Thoracic aorta (tissue), 2 donors: ENCODE measurements at regions not wholly inside any gene's neighbourhood (a gene's known extent, or its start where the extent isn't known, plus 50 kb on each side); places are given as distances from the start of the nearest gene placed in this dataset.
"Not testable (repeated sequence)": the region's sequence is repeated elsewhere in the genome, so short reads cannot be mapped to it uniquely, and the experiment has no call there.

Source experiments
- ATAC-seq: fragments of 150-250 bp; one replicate; pipeline ENCODE4 v1.8.0; 2017; ENCODE audit warnings: low read depth; ENCODE audit not compliant: insufficient number of reproducible peaks, low FRiP score
- DNase-seq: peaks from one replicate; pipeline ENCODE4 v3.0.0-alpha.2; 2020; ENCODE audit warnings: low spot score
- H3K27ac ChIP-seq, 2 donors: fragments of 200-600 bp; sonication (generic); 1 replicate in 1 of 2; 2 replicates in 1 of 2; pipeline ENCODE4 v1.5.1; 2016; ENCODE audit warnings: mild to moderate bottlenecking in 2 of 2, moderate library complexity in 2 of 2
- H3K27me3 ChIP-seq: fragments of 200-600 bp; sonication (generic); replicated peaks from 2 replicates; pipeline ENCODE4 v1.6.0; 2016; ENCODE audit warnings: mild to moderate bottlenecking; ENCODE audit not compliant: insufficient read depth
- H3K36me3 ChIP-seq: fragments of 200-600 bp; sonication (generic); one replicate; pipeline ENCODE4 v1.5.1; 2016
- H3K4me1 ChIP-seq, 2 donors: fragments of 200-600 bp; sonication (generic); 1 replicate in 1 of 2; 2 replicates in 1 of 2; pipeline versions ENCODE4 v1.5.1 to v1.6.0; 2016; ENCODE audit warnings: low read depth in 2 of 2, mild to moderate bottlenecking in 1 of 2; ENCODE audit not compliant: control insufficient read depth in 1 of 2
- H3K4me3 ChIP-seq: fragments of 200-600 bp; sonication (generic); 2 replicates; pipeline ENCODE4 v1.5.1; 2016; ENCODE audit warnings: mild to moderate bottlenecking
- H3K9me3 ChIP-seq: fragments of 200-600 bp; sonication (generic); 2 replicates; pipeline ENCODE4 v1.5.1; 2016
- CTCF ChIP-seq: fragments of 200-600 bp; sonication (generic); IDR thresholded peaks from one replicate; pipeline ENCODE4 v1.5.1; 2019; ENCODE audit warnings: antibody characterized with exemption

GRCh38 chr12:23141335-23141734, 516.4 kb downstream of the ETNK1 start:
- no peak for ATAC-seq
- H3K9me3 ChIP-seq = no peaks in the 10 kb centered on the region
- H3K4me3 ChIP-seq = no peak overlapping the region
- H3K4me1 ChIP-seq = peaks cover 0 to 11% of the 10 kb centered on the region in 2 donors
- no peak for TF ChIP-seq CTCF
- H3K27ac ChIP-seq = no peak overlapping the region
- H3K36me3 ChIP-seq = no peaks in the 10 kb centered on the region
- no peaks in the 10 kb centered on the region for H3K27me3 ChIP-seq
- DNase-seq = no peak

GRCh38 chr12:23146070-23146469, 521.1 kb downstream of the ETNK1 start:
- not testable (repeated sequence) for DNase-seq, H3K27ac ChIP-seq, H3K27me3 ChIP-seq, H3K36me3 ChIP-seq, H3K9me3 ChIP-seq, H3K4me3 ChIP-seq, ATAC-seq, H3K4me1 ChIP-seq

GRCh38 chr12:23168459-23168858, 543.5 kb downstream of the ETNK1 start:
- no peak for ATAC-seq
- DNase-seq = no peak
- H3K4me3 ChIP-seq = no peak overlapping the region
- H3K36me3 ChIP-seq = no peaks in the 10 kb centered on the region
- H3K9me3 ChIP-seq = peaks cover 3% of the 10 kb centered on the region
- H3K27me3 ChIP-seq = no peaks in the 10 kb centered on the region
- peaks cover 12 to 26% of the 10 kb centered on the region in 2 donors for H3K4me1 ChIP-seq
- no peak overlapping the region for H3K27ac ChIP-seq
- TF ChIP-seq CTCF = no peak

GRCh38 chr12:23169012-23169695, 544.2 kb downstream of the ETNK1 start:
- TF ChIP-seq CTCF = no peak
- peaks cover 12 to 26% of the 10 kb centered on the region in 2 donors for H3K4me1 ChIP-seq
- H3K36me3 ChIP-seq = no peaks in the 10 kb centered on the region
- peak overlapping the region; percentile 18 to 42 for H3K27ac ChIP-seq
- H3K27me3 ChIP-seq = no peaks in the 10 kb centered on the region
- no peak overlapping the region for H3K4me3 ChIP-seq
- DNase-seq (no peak), ATAC-seq (no peak)
- H3K9me3 ChIP-seq = peaks cover 3% of the 10 kb centered on the region

- no peak for TF ChIP-seq CTCF
- peaks cover 3% of the 10 kb centered on the region for H3K9me3 ChIP-seq
- DNase-seq = no peak
- no peak for ATAC-seq
- H3K4me1 ChIP-seq = peaks cover 12 to 26% of the 10 kb centered on the region in 2 donors
- no peak overlapping the region for H3K4me3 ChIP-seq
- H3K27ac ChIP-seq = peak overlapping the region; percentile 18 to 42
- H3K36me3 ChIP-seq = no peaks in the 10 kb centered on the region
- no peaks in the 10 kb centered on the region for H3K27me3 ChIP-seq
These were observed 544.7 kb downstream of the ETNK1 start for GRCh38 chr12:23169696-23170013.

GRCh38 chr12:23174917-23175316, 549.9 kb downstream of the ETNK1 start:
- H3K27me3 ChIP-seq = no peaks in the 10 kb centered on the region
- no peak for ATAC-seq
- no peak for TF ChIP-seq CTCF

More at GRCh38 chr12:23174917-23175316, 549.9 kb downstream of the ETNK1 start:
- Histone ChIP-seq H3K9me3 (no peaks in the 10 kb centered on the region), H3K27ac (no peak overlapping the region), H3K36me3 (no peaks in the 10 kb centered on the region), H3K4me3 (no peak overlapping the region), H3K4me1 (peaks cover 3% of the 10 kb centered on the region in 2 donors)
- no peak for DNase-seq
